ENCODE measurements at regions not wholly inside any gene's neighbourhood (a gene's known extent, or its start where the extent isn't known, plus 50 kb on each side); places are given as distances from the start of the nearest gene placed in this dataset.

GRCh38 chr1:57632401-57632800 lies 208.5 kb upstream of the DAB1 start:
- no peak for ATAC-seq

DNA sequence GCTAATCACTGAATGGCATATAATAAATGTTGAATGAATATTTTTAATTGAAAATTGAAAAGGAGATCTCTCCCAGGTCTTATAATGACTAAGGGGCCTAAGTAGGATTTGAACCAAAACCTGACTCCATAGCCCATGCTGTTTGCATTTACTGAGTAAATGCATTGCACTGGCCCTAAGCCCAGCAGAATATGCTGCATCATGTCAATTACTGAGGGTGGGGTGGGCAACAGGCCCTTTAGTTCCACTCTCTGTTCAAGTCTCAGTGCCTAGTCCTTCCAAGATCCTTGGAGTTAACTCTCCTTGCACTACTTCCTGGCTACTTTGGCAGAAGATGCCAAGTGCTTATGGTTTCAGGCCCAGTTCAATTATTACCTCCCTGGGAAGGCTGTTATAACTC lies 203.8 kb upstream of the DAB1 start:
- BruUV-seq (replicated peaks): no TSS peak
- ChIA-PET POLR2A (ENCODE audit: unreplicated experiment) (no interaction called here), CTCF (no interaction called here)
- H3K4me3 ChIP-seq (ENCODE audit: low read length): no peak overlapping the region
- no peaks in the 10 kb centered on the region for H3K4me1 ChIP-seq (ENCODE audit: insufficient read depth, low read length)
- no peak overlapping the region for H3K27ac ChIP-seq (ENCODE audit: low read length)
- no peaks in the 10 kb centered on the region for H3F3A ChIP-seq (ENCODE audit: low read length, unreplicated experiment)
- H3K27me3 ChIP-seq (ENCODE audit: low read length): no peaks in the 10 kb centered on the region
- no peaks in the 10 kb centered on the region for H4K20me1 ChIP-seq (ENCODE audit: low read length)
- no peak for DNase-seq
- no peak for TF ChIP-seq EZH2 (IDR thresholded peaks at IDR 0.05; ENCODE audit: low read length, unreplicated experiment)
- no peak for TF ChIP-seq EZH2phosphoT487 (IDR thresholded peaks at IDR 0.05; ENCODE audit: borderline replicate concordance, low read length)
- no peak for TF ChIP-seq CTCF (conservative IDR thresholded peaks at IDR 0.05; ENCODE audit: low read depth, low read length)
- H3K9me2 ChIP-seq (replicated peaks; ENCODE audit: low read length): no peaks in the 10 kb centered on the region
- no peak overlapping the region for H3K4me2 ChIP-seq (ENCODE audit: low read length)
- ATAC-seq: no peak
- no peak overlapping the region for H2AFZ ChIP-seq (ENCODE audit: low read length)
- no peaks in the 10 kb centered on the region for H3K79me2 ChIP-seq (ENCODE audit: low read length)
- intact Hi-C loops (cut with micrococcal nuclease): no loop called here
- no peak overlapping the region for H3K9ac ChIP-seq (ENCODE audit: low read length)
- H3K9me3 ChIP-seq (ENCODE audit: low read length): no peaks in the 10 kb centered on the region
- no peaks in the 10 kb centered on the region for H3K36me3 ChIP-seq (ENCODE audit: low read depth, low read length)

More at GRCh38 chr1:57632401-57632800, 208.5 kb upstream of the DAB1 start:
- H3K4me3 ChIP-seq (ENCODE audit: low read length): no peak overlapping the region
- TF ChIP-seq EZH2phosphoT487 (IDR thresholded peaks at IDR 0.05; ENCODE audit: borderline replicate concordance, low read length) (no peak), CTCF (conservative IDR thresholded peaks at IDR 0.05; ENCODE audit: low read depth, low read length) (no peak), EZH2 (IDR thresholded peaks at IDR 0.05; ENCODE audit: low read length, unreplicated experiment) (no peak)
- no peaks in the 10 kb centered on the region for H3F3A ChIP-seq (ENCODE audit: low read length, unreplicated experiment)
- POLR2A ChIA-PET (ENCODE audit: unreplicated experiment): no interaction called here
- no peak overlapping the region for H3K27ac ChIP-seq (ENCODE audit: low read length)
- no peaks in the 10 kb centered on the region for H3K9me3 ChIP-seq (ENCODE audit: low read length)
- H3K4me1 ChIP-seq (ENCODE audit: insufficient read depth, low read length): no peaks in the 10 kb centered on the region
- CTCF ChIA-PET: no interaction called here
- H3K27me3 ChIP-seq (ENCODE audit: low read length): no peaks in the 10 kb centered on the region
- no peak overlapping the region for H3K9ac ChIP-seq (ENCODE audit: low read length)
- intact Hi-C loops (cut with micrococcal nuclease): no loop called here
- H4K20me1 ChIP-seq (ENCODE audit: low read length): no peaks in the 10 kb centered on the region
- no peaks in the 10 kb centered on the region for H3K9me2 ChIP-seq (replicated peaks; ENCODE audit: low read length)
- no peak overlapping the region for H3K4me2 ChIP-seq (ENCODE audit: low read length)
- BruUV-seq (replicated peaks): no TSS peak
- no peak overlapping the region for H2AFZ ChIP-seq (ENCODE audit: low read length)
- H3K79me2 ChIP-seq (ENCODE audit: low read length): no peaks in the 10 kb centered on the region
- H3K36me3 ChIP-seq (ENCODE audit: low read depth, low read length): no peaks in the 10 kb centered on the region
- no peak for DNase-seq

- H3K9ac ChIP-seq (ENCODE audit: low read length): no peak overlapping the region
- H3F3A ChIP-seq (ENCODE audit: low read length, unreplicated experiment): no peaks in the 10 kb centered on the region
- BruUV-seq (replicated peaks): no TSS peak
- TF ChIP-seq CTCF (conservative IDR thresholded peaks at IDR 0.05; ENCODE audit: low read depth, low read length): no peak
- TF ChIP-seq EZH2phosphoT487 (IDR thresholded peaks at IDR 0.05; ENCODE audit: borderline replicate concordance, low read length): no peak
- TF ChIP-seq EZH2 (IDR thresholded peaks at IDR 0.05; ENCODE audit: low read length, unreplicated experiment): no peak
- intact Hi-C loops (cut with micrococcal nuclease): no loop called here
- H3K9me3 ChIP-seq (ENCODE audit: low read length): no peaks in the 10 kb centered on the region
- H2AFZ ChIP-seq (ENCODE audit: low read length): no peak overlapping the region
- H3K27ac ChIP-seq (ENCODE audit: low read length): no peak overlapping the region
- H4K20me1 ChIP-seq (ENCODE audit: low read length): no peaks in the 10 kb centered on the region
- H3K79me2 ChIP-seq (ENCODE audit: low read length): no peaks in the 10 kb centered on the region
- ATAC-seq: no peak
- CTCF ChIA-PET: no interaction called here
- no peaks in the 10 kb centered on the region for H3K9me2 ChIP-seq (replicated peaks; ENCODE audit: low read length)
- no peak overlapping the region for H3K4me3 ChIP-seq (ENCODE audit: low read length)
- no peaks in the 10 kb centered on the region for H3K36me3 ChIP-seq (ENCODE audit: low read depth, low read length)
- POLR2A ChIA-PET (ENCODE audit: unreplicated experiment): no interaction called here
- no peak for DNase-seq
- H3K27me3 ChIP-seq (ENCODE audit: low read length): no peaks in the 10 kb centered on the region
- H3K4me2 ChIP-seq (ENCODE audit: low read length): no peak overlapping the region
- no peaks in the 10 kb centered on the region for H3K4me1 ChIP-seq (ENCODE audit: insufficient read depth, low read length)
Observed at GRCh38 chr1:57623791-57624538, 200.1 kb upstream of the DAB1 start.

All from PC-3 (cell line).